ENCODE measurements at regions not wholly inside any gene's neighbourhood (a gene's known extent, or its start where the extent isn't known, plus 50 kb on each side); places are given as distances from the start of the nearest gene placed in this dataset.

- Histone ChIP-seq H3K9me3 (replicated peaks; ENCODE audit: control insufficient read depth, insufficient read depth, low read length) (no peaks in the 10 kb centered on the region), H3K4me1 (ENCODE audit: control insufficient read depth, insufficient read depth, low read length) (no peaks in the 10 kb centered on the region), H4K20me1 (ENCODE audit: control insufficient read depth, insufficient read depth) (no peaks in the 10 kb centered on the region), H3K27me3 (replicated peaks in 1 of 2; ENCODE audit: control insufficient read depth in 2 of 2, insufficient read depth in 2 of 2, low read length in 1 of 2) (no peaks in the 10 kb centered on the region), H2AFZ (ENCODE audit: control insufficient read depth, low read depth, low read length) (no peak overlapping the region), H3K36me3 (ENCODE audit: control insufficient read depth in 2 of 2, insufficient read depth in 2 of 2, low read length in 1 of 2) (no peaks in the 10 kb centered on the region), H3K4me3 (no peak overlapping the region), H3K79me2 (ENCODE audit: control insufficient read depth, insufficient read depth, low read length) (no peaks in the 10 kb centered on the region), H3K4me2 (ENCODE audit: control insufficient read depth, insufficient read depth) (no peak overlapping the region), H3K27ac (ENCODE audit: control insufficient read depth, insufficient read depth) (no peak overlapping the region), H3K9ac (ENCODE audit: control insufficient read depth, insufficient read depth, low read length) (no peak overlapping the region)
- DNase-seq (ENCODE audit: low read depth, low spot score) (no peak), FAIRE-seq (no peak), ATAC-seq (no peak)
- intact Hi-C loops (cut with micrococcal nuclease; ENCODE audit: unreplicated experiment) (no loop called here), in situ Hi-C loops (cut with MboI) (no loop called here)
- ChIA-PET RAD21 (ENCODE audit: unreplicated experiment) (no interaction called here), POLR2A (no interaction called here), SMC1A (ENCODE audit: uncharacterized antibody, unreplicated experiment) (no interaction called here), CTCF (no interaction called here)
- 0% methylated on average over 2 of the region's 2 CpGs for WGBS (ENCODE audit: insufficient coverage, insufficient replicate concordance, low lambda C conversion rate, missing lambda C conversion rate)
- no TSS peak for BruUV-seq (replicated peaks)
- no peak for TF ChIP-seq TBL1XR1 (IDR thresholded peaks at IDR 0.05; ENCODE audit: low read depth, low read length)
- no peak for TF ChIP-seq ATF3 (IDR thresholded peaks at IDR 0.05; ENCODE audit: borderline replicate concordance, extremely low read depth, low read depth, low read length)
- no peak for TF ChIP-seq CHD1 (IDR thresholded peaks at IDR 0.05; ENCODE audit: low read depth, low read length)
- TF ChIP-seq KAT2A (conservative IDR thresholded peaks at IDR 0.05; ENCODE audit: control insufficient read depth, low read depth, low read length): no peak
- no peak for TF ChIP-seq HCFC1 (IDR thresholded peaks at IDR 0.05; ENCODE audit: low read length)
- TF ChIP-seq CBX3 (IDR thresholded peaks at IDR 0.05; ENCODE audit: borderline replicate concordance, low read depth): no peak
- TF ChIP-seq ETV6 (conservative IDR thresholded peaks at IDR 0.05 in 1 of 2, IDR thresholded peaks at IDR 0.05 in 1 of 2; ENCODE audit: borderline replicate concordance in 1 of 2, low read depth in 1 of 2): no peak
- no peak for TF ChIP-seq NFYB (IDR thresholded peaks at IDR 0.05; ENCODE audit: insufficient read depth, low read depth, low read length)
- TF ChIP-seq MLLT1 (IDR thresholded peaks at IDR 0.05): no peak
- TF ChIP-seq RFX5 (IDR thresholded peaks at IDR 0.05; ENCODE audit: low read depth, low read length): no peak
- TF ChIP-seq TCF12 (IDR thresholded peaks at IDR 0.05; ENCODE audit: low read depth, low read length): no peak
- no peak for TF ChIP-seq RAD21 (IDR thresholded peaks at IDR 0.05; ENCODE audit: insufficient read depth, low read depth, low read length)
- TF ChIP-seq CHD2 (IDR thresholded peaks at IDR 0.05; ENCODE audit: borderline replicate concordance, low read depth, low read length): no peak
- TF ChIP-seq PAX8 (IDR thresholded peaks at IDR 0.05): no peak
- TF ChIP-seq STAT3 (IDR thresholded peaks at IDR 0.05; ENCODE audit: low read depth, low read length): no peak
- TF ChIP-seq BRCA1 (IDR thresholded peaks at IDR 0.05; ENCODE audit: low read depth, low read length): no peak
- no peak for TF ChIP-seq MAX (IDR thresholded peaks at IDR 0.05; ENCODE audit: low read depth, low read length)
- no peak for TF ChIP-seq PBX3 (IDR thresholded peaks at IDR 0.05; ENCODE audit: insufficient replicate concordance, low read depth, low read length)
- no peak for TF ChIP-seq SREBF1 (IDR thresholded peaks at IDR 0.05; ENCODE audit: low read length)
Measured at GRCh38 chr6:71649915-71650314, 236.4 kb upstream of the RIMS1 start.
